Esophagus muscularis mucosa (tissue), 4 donors: ENCODE measurements at regions not wholly inside any gene's neighbourhood (a gene's known extent, or its start where the extent isn't known, plus 50 kb on each side); places are given as distances from the start of the nearest gene placed in this dataset.

Source experiments
- EP300 ChIP-seq: sonication (generic); formaldehyde crosslinking; IDR thresholded peaks from one replicate; pipeline ENCODE4 v1.6.1; 2017; ENCODE audit warnings: antibody characterized with exemption
- POLR2AphosphoS5 ChIP-seq, 2 donors: sonication (generic); formaldehyde crosslinking; IDR thresholded peaks; one replicate each; pipeline ENCODE4 v1.6.1; 2017; ENCODE audit warnings: antibody characterized with exemption in 2 of 2
- TF ChIP-seq, protein P1 (sequence below), 3 experiments: fragments of 200-600 bp in 2 of 3; fragments of 450-650 bp in 1 of 3; sonication (generic) in 2 of 3; IDR thresholded peaks; one replicate each; pipeline ENCODE4 v1.5.1; 2017 to 2019; ENCODE audit warnings: antibody characterized with exemption in 3 of 3, mild to moderate bottlenecking in 2 of 3, moderate library complexity in 1 of 3

DNA sequence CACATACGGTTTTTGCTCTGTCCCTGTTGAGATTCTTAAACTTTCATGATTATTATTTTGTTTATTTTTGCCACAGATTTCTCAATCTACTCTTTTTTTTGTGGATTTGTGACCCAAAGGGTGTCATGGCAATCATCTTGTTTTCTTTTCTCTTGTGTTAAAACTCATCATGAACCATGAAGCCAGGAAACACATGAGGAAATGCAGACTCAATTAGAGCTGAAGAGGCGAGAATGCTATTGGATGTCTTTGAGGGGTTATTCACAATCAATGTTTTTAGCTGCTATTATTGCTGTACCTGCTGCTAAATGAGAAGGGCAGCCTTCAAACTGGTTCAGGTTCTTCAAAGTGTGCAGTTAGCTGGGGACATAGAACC, 99.5 kb upstream of the MMADHC start:
- TF ChIP-seq EP300 (no peak), POLR2AphosphoS5 (IDR thresholded peaks at IDR 0.05) (no peak)
- TF ChIP-seq, protein P1, sequence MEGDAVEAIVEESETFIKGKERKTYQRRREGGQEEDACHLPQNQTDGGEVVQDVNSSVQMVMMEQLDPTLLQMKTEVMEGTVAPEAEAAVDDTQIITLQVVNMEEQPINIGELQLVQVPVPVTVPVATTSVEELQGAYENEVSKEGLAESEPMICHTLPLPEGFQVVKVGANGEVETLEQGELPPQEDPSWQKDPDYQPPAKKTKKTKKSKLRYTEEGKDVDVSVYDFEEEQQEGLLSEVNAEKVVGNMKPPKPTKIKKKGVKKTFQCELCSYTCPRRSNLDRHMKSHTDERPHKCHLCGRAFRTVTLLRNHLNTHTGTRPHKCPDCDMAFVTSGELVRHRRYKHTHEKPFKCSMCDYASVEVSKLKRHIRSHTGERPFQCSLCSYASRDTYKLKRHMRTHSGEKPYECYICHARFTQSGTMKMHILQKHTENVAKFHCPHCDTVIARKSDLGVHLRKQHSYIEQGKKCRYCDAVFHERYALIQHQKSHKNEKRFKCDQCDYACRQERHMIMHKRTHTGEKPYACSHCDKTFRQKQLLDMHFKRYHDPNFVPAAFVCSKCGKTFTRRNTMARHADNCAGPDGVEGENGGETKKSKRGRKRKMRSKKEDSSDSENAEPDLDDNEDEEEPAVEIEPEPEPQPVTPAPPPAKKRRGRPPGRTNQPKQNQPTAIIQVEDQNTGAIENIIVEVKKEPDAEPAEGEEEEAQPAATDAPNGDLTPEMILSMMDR (IDR thresholded peaks at IDR 0.05), result no peak
